HEK293 (cell line): ENCODE measurements at regions not wholly inside any gene's neighbourhood (a gene's known extent, or its start where the extent isn't known, plus 50 kb on each side); places are given as distances from the start of the nearest gene placed in this dataset.
"Not testable (repeated sequence)": the region's sequence is repeated elsewhere in the genome, so short reads cannot be mapped to it uniquely, and the experiment has no call there.

Source experiments
- CTCF ChIA-PET: fragments of 350-600 bp; formaldehyde crosslinking; extraction: SDS; loops from one replicate; lab custom pipeline; 2021; ENCODE audit warnings: antibody characterized with exemption; lab: Yijun Ruan, JAX
- POLR2A ChIA-PET: fragments of 300-600 bp; formaldehyde crosslinking; extraction: SDS; loops from one replicate; lab custom pipeline; 2020; ENCODE audit warnings: antibody characterized with exemption, inconsistent platforms; lab: Yijun Ruan, JAX
- H3K27ac ChIP-seq: fragments of 200-500 bp; sonication (Bioruptor generic); 2 replicates; pipeline ENCODE4 v1.5.1; 2014; ENCODE audit warnings: low read depth, low read length, control low read depth, inconsistent platforms; ENCODE audit errors: extremely low read depth
- H3K36me3 ChIP-seq, 2 experiments: fragments of 200-500 bp in 1 of 2; sonication (Bioruptor generic) in 1 of 2; 1 replicate in 1 of 2; 2 replicates in 1 of 2; pipeline ENCODE4 v1.5.1; 2014 to 2017; ENCODE audit warnings: inconsistent platforms in 2 of 2, low read length in 2 of 2; ENCODE audit not compliant: control insufficient read depth in 2 of 2, insufficient read depth in 1 of 2
- H3K4me1 ChIP-seq: fragments of 200-500 bp; sonication (Bioruptor generic); 2 replicates; pipeline ENCODE4 v1.5.1; 2014; ENCODE audit warnings: mild to moderate bottlenecking, low read length, inconsistent platforms; ENCODE audit not compliant: control insufficient read depth, insufficient read depth
- H3K4me3 ChIP-seq: 2 replicates; pipeline ENCODE4 v1.5.1; 2011; ENCODE audit warnings: low read depth, mild to moderate bottlenecking, control low read depth, low read length, moderate library complexity
- H3K9me3 ChIP-seq: fragments of 200-500 bp; sonication (Bioruptor generic); 2 replicates; pipeline ENCODE4 v1.5.1; 2014; ENCODE audit warnings: low read depth, low read length, inconsistent platforms; ENCODE audit not compliant: control insufficient read depth, insufficient read depth
- BCL11A ChIP-seq: fragments of 450-650 bp; formaldehyde crosslinking; IDR thresholded peaks from 2 replicates; pipeline ENCODE4 v1.5.1; 2016; ENCODE audit warnings: low read depth, missing biosample characterization, missing genetic modification characterization
- CTCF ChIP-seq: fragments of 450-650 bp; formaldehyde crosslinking; IDR thresholded peaks from 2 replicates; pipeline ENCODE4 v1.5.1; 2016; ENCODE audit warnings: missing biosample characterization, missing genetic modification characterization
- GLIS1 ChIP-seq: fragments of 450-650 bp; formaldehyde crosslinking; IDR thresholded peaks from 2 replicates; pipeline ENCODE4 v1.5.1; 2016; ENCODE audit warnings: missing biosample characterization, missing genetic modification characterization
- KLF1 ChIP-seq: fragments of 450-650 bp; formaldehyde crosslinking; IDR thresholded peaks from 2 replicates; pipeline ENCODE4 v1.5.1; 2016; ENCODE audit warnings: missing biosample characterization, missing genetic modification characterization
- OSR2 ChIP-seq: fragments of 450-650 bp; formaldehyde crosslinking; IDR thresholded peaks from 2 replicates; pipeline ENCODE4 v1.5.1; 2016; ENCODE audit warnings: missing biosample characterization, missing genetic modification characterization
- TCF7L2 ChIP-seq: IDR thresholded peaks from 2 replicates; pipeline ENCODE4 v1.6.1; 2011; ENCODE audit warnings: low read depth, mild to moderate bottlenecking, inconsistent platforms, low read length, moderate library complexity, borderline replicate concordance
- ZBTB17 ChIP-seq: fragments of 450-650 bp; formaldehyde crosslinking; IDR thresholded peaks from 2 replicates; pipeline ENCODE4 v1.5.1; 2016; ENCODE audit warnings: missing biosample characterization, missing genetic modification characterization
- ZBTB6 ChIP-seq: fragments of 450-650 bp; formaldehyde crosslinking; IDR thresholded peaks from 2 replicates; pipeline ENCODE4 v1.5.1; 2017; ENCODE audit warnings: missing biosample characterization, missing genetic modification characterization
- ZEB2 ChIP-seq: fragments of 450-650 bp; formaldehyde crosslinking; IDR thresholded peaks from 2 replicates; pipeline ENCODE4 v1.5.1; 2016; ENCODE audit warnings: missing biosample characterization, missing genetic modification characterization
- ZNF121 ChIP-seq: fragments of 450-650 bp; formaldehyde crosslinking; IDR thresholded peaks from 2 replicates; pipeline ENCODE4 v1.5.1; 2016; ENCODE audit warnings: missing biosample characterization, missing genetic modification characterization
- ZNF155 ChIP-seq: fragments of 450-650 bp; formaldehyde crosslinking; IDR thresholded peaks from 2 replicates; pipeline ENCODE4 v1.5.1; 2016; ENCODE audit warnings: missing biosample characterization, missing genetic modification characterization
- ZNF174 ChIP-seq: fragments of 450-650 bp; formaldehyde crosslinking; IDR thresholded peaks from 2 replicates; pipeline ENCODE4 v1.5.0; 2017; ENCODE audit warnings: missing biosample characterization, mild to moderate bottlenecking, missing genetic modification characterization
- ZNF202 ChIP-seq: fragments of 450-650 bp; formaldehyde crosslinking; IDR thresholded peaks from 2 replicates; pipeline ENCODE4 v1.5.1; 2016; ENCODE audit warnings: missing biosample characterization, missing genetic modification characterization, borderline replicate concordance
- ZNF558 ChIP-seq: fragments of 450-650 bp; formaldehyde crosslinking; IDR thresholded peaks from 2 replicates; pipeline ENCODE4 v1.5.1; 2016; ENCODE audit warnings: missing biosample characterization, missing genetic modification characterization
- ZNF692 ChIP-seq: fragments of 450-650 bp; formaldehyde crosslinking; IDR thresholded peaks from 2 replicates; pipeline ENCODE4 v1.5.1; 2016; ENCODE audit warnings: missing biosample characterization, missing genetic modification characterization
- ZNF747 ChIP-seq: fragments of 450-650 bp; formaldehyde crosslinking; IDR thresholded peaks from 2 replicates; pipeline ENCODE4 v1.5.1; 2016; ENCODE audit warnings: missing biosample characterization, missing genetic modification characterization
- ZNF76 ChIP-seq: fragments of 450-650 bp; formaldehyde crosslinking; IDR thresholded peaks from 2 replicates; pipeline ENCODE4; 2016; ENCODE audit warnings: low read depth, missing biosample characterization, missing genetic modification characterization, borderline replicate concordance
- ZNF791 ChIP-seq: fragments of 450-650 bp; formaldehyde crosslinking; IDR thresholded peaks from 2 replicates; pipeline ENCODE4 v1.5.1; 2016; ENCODE audit warnings: missing biosample characterization, missing genetic modification characterization
- ZNF837 ChIP-seq: fragments of 450-650 bp; formaldehyde crosslinking; IDR thresholded peaks from 2 replicates; pipeline ENCODE4 v1.5.1; 2016; ENCODE audit warnings: missing biosample characterization, missing genetic modification characterization

- Histone ChIP-seq H3K4me1 (no peaks in the 10 kb centered on the region), H3K9me3 (no peaks in the 10 kb centered on the region), H3K4me3 (no peak overlapping the region), H3K27ac (no peak overlapping the region), H3K36me3 (no peaks in the 10 kb centered on the region)
- ChIA-PET CTCF (no interaction called here), POLR2A (no interaction called here)
- no peak for TF ChIP-seq ZBTB6 (tag by site-specific recombination)
- no peak for TF ChIP-seq ZEB2 (tag by site-specific recombination)
- TF ChIP-seq TCF7L2: no peak
- TF ChIP-seq ZNF692 (tag by site-specific recombination): no peak
- TF ChIP-seq CTCF (tag by site-specific recombination): no peak
- no peak for TF ChIP-seq ZNF202 (tag by site-specific recombination)
- TF ChIP-seq ZNF174: no peak
- no peak for TF ChIP-seq GLIS1 (tag by site-specific recombination)
- no peak for TF ChIP-seq ZNF121 (tag by site-specific recombination)
These were observed 68.1 kb upstream of the ANKRD30A start for GRCh38 chr10:37057261-37057660.

- POLR2A ChIA-PET: no interaction called here
- H3K9me3 ChIP-seq: no peaks in the 10 kb centered on the region; the same call in 1 of the 2 replicates
- CTCF ChIA-PET: no interaction called here
- TF ChIP-seq ZNF202 (tag by site-specific recombination) (no peak), ZNF121 (tag by site-specific recombination) (no peak), ZNF558 (tag by site-specific recombination) (no peak), ZNF155 (tag by site-specific recombination) (no peak), ZNF747 (tag by site-specific recombination) (no peak), ZNF791 (tag by site-specific recombination) (no peak), BCL11A (tag by site-specific recombination) (no peak), ZNF837 (tag by site-specific recombination) (no peak), ZNF76 (no peak), ZBTB17 (no peak), OSR2 (no peak), KLF1 (tag by site-specific recombination) (no peak)
- H3K4me3 ChIP-seq: no peak overlapping the region
- no peak overlapping the region for H3K27ac ChIP-seq
- H3K4me1 ChIP-seq: no peaks in the 10 kb centered on the region
- no peaks in the 10 kb centered on the region for H3K36me3 ChIP-seq
These were observed 71.9 kb upstream of the ANKRD30A start for GRCh38 chr10:37053476-37053875.

- H3K4me3 ChIP-seq, CTCF ChIA-PET, H3K9me3 ChIP-seq, H3K36me3 ChIP-seq, H3K27ac ChIP-seq, H3K4me1 ChIP-seq, POLR2A ChIA-PET: not testable (repeated sequence)
These were observed 75.4 kb upstream of the ANKRD30A start for GRCh38 chr10:37049982-37050381.

GRCh38 chr10:37044319-37044718 lies 81.1 kb upstream of the ANKRD30A start:
- POLR2A ChIA-PET: not testable (repeated sequence)

More at GRCh38 chr10:37044319-37044718, 81.1 kb upstream of the ANKRD30A start:
- H3K4me1 ChIP-seq, H3K4me3 ChIP-seq, H3K27ac ChIP-seq, H3K36me3 ChIP-seq, CTCF ChIA-PET, H3K9me3 ChIP-seq: not testable (repeated sequence)
